ENCODE measurements at regions not wholly inside any gene's neighbourhood (a gene's known extent, or its start where the extent isn't known, plus 50 kb on each side); places are given as distances from the start of the nearest gene placed in this dataset.

DNA sequence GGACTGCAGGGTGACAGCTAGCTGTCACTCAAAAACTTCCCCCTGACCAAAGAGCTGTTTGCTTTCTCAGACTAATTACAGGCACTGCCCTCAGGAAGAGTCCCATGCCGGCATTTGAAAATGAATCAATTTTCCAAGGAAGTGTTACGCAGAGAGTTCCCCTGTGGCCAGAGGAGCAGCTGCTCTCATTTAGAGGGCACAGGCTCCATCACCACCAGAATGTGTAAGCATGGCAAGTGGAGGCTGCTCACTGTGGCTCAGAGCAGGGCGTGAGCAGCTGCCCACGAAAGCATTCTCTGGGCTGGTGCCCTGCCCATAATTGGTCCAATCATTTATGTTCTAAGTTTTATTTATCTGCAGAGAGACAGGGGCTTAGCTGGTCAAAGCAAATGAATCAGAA lies 202.2 kb downstream of the RAMP3 start:
- DNase-seq: no peak

DNA sequence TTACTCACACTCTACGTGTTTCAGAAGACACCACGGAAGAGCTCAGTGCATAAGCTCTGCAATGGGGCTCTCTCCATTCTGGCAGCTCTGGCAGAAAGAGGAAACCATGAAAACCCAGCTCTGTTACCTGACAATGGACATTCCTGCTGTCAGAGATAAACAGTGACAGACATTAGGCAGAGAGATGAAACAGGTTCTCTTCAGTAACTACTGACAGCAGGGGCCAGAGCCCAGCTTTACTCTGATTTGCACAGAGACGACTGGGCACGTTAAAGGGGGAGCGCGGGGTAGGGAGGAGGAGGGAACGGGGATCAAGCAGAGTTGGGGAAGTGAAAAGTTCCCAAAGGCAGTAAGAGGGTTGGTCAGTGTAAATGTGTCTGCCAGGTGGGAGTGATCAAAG lies 206.1 kb downstream of the RAMP3 start:
- DNase-seq: no peak

DNA sequence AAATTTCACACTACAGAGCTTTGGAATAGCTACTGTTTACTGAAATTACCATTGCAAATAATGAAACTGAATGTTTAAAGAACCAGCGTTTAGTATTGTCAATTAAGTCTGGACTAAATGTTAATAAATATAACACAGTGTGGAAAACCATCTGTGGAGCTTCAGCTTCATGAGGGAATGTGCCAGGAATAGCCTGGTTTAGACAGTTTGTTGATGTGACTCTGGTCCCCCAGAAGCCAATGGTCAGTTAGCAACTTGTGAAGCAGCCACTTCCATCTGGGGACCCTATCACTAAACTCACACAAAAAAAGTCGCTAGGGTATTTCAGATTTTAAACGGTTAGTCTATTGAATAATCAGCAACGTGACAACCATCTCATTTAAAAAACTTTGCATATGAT lies 207.8 kb downstream of the RAMP3 start:
- no peak for DNase-seq

DNA sequence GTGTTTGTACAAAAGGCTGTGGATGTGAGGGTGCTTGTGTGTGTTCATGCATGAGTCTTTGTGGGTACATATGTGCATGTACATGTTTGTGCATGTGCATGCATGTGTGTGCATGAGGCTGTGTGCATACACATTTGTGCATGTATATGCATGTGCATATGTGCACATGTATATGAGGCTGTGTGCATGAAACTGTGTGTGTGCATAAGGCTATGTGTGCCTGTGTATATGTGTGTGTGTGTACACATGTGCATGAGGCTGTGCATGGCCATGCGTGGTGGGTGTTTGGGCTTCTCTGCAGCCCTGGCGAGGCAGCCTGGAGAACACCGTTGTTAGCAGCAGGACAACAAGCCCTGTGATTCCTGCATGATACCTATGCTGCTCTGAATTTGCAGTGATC lies 207.7 kb upstream of the ADCY1 start:
- DNase-seq: no peak

DNA sequence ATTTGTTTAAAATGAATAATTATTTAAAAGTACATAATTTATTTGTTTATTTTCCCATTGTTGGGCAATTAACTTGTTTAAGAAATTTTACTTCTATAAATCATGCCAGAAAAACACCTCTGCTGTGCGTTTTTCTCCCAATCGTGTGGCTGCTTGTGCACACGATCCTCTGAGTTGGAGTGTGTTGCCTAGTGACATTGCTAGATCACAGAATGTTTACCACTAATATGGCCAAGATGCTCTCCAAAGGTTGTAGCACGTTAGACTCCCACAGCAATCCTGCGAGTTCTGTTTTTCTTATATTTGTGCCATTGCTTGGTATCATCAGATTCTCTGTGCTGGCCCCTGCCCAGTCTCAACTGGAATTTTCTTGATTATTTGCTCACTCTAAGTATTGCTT lies 207.1 kb upstream of the ADCY1 start:
- no peak for DNase-seq

DNA sequence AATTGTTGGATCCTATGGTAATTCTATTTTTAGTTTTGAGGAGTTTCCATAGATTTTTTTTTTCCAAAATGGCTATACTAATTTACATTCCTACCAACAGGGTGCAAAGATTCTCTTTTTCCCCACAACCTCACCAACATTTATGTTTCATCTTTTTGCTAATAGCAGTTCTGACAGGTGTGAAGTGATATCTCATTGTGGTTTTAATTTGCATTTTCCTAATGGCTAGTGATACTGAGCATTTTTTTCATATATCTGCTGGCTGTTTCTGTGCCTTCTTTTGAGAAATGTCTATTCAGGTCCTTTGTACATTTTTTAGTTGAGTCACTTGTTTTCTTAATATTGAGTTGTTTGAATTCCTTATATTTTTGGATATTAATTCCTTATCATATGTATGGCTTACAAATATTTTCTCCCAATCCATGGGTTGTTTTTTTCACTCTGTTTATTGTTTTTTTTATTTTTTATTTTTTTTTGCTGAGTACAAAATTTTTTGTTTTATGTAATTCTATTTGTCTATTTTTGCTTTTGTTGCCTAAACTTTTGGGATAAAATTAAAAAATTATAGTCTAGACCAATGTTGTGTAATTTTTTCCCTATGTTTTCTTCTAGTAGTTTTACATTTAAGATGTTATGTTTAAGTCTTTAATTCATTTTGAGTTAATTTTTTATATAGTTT lies 205.9 kb upstream of the ADCY1 start:
- DNase-seq: no peak

DNA sequence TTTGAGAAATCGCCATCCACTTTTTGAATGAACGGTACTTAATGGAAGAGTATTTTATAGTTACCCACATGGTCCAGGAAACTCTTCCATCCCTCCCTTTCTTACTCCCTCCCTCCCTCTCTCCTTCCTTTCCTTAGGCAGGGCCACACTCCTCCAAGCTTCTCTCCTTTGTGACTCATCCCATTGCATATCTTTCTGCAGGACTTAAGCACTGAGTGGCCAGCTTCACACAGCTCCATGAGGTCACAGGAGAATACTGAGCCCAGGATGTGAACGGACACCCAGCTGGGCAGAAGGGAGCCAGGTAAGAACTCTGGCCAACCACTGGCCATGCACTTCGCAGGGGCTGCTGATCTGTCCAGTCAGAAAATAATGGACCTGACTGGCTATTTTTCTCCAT lies 189.7 kb upstream of the ADCY1 start:
- no peak for DNase-seq

DNA sequence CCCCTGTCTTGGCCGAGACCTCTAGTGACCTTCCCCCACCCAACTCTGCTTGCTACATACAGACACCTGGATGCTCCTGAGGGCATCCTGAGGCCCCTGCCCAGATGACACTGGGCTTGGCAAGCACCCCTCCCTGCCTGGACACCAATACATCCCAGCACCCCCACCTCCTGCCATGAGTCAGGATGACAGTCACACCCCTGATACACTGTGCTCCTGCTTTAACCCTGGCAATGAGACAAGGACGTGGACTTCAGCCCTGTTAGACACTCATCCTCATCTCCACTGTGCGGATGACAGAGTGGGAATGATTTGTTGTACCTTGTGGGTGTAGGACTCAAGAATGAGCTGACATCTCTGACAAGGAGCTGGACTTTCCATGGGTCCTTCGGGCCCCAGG lies 186.3 kb upstream of the ADCY1 start:
- DNase-seq: no peak

DNA sequence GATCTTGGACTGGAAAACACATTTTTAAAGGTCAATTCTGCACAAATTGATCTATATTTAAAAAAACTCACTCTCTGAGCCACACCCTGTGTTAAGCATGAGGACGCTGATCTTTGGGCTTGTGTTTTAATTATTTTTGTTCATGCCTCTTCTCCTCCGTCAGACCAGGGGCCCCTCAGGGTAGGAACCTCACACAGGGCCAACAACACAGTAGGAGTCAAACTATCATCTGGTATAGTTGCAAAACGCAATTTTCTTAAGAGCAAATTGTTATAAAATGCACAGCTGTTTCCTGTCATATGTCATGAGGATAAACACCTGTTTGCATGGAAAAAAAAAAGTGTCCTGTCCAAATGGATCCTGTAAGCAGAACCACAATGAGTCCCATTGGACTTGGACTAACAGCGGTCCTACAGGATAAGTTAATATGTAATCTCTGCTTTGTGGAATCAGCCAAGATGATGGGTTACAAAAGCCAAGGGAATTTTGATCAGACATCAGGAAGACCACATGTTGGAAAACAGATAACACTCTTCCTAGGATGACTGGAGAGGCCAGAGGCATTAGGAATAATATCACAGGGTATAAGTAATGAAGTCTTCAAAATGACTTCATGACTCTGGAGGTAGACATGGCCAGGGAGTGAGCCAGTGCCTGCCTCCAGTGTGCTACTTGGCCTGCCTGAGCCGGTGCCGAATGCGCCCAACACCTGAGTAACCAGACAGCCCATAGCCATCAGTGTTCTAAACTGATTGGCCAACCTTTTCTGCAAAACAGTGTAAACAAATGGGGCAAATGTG lies 184.9 kb upstream of the ADCY1 start:
- DNase-seq: no peak

DNA sequence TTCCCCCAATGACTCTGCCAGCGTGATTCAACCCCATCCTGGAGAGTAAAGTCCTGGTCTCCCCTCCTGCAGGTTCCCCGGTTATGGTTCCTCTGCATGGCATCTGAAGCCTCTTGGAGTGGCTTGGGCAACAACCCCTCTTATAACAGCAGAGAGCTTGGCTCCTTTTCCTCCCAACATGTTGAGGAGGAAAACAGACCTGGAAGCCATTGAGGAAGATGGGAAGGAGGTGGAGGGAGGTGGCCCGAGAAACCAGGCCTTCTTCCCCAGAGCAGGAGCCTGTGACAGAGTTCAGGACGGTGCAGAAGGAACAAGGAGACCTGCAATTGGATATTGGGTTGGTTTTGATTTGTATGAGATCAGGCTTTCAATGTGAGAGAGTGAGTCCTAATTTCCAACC lies 184.0 kb upstream of the ADCY1 start:
- DNase-seq: no peak

DNA sequence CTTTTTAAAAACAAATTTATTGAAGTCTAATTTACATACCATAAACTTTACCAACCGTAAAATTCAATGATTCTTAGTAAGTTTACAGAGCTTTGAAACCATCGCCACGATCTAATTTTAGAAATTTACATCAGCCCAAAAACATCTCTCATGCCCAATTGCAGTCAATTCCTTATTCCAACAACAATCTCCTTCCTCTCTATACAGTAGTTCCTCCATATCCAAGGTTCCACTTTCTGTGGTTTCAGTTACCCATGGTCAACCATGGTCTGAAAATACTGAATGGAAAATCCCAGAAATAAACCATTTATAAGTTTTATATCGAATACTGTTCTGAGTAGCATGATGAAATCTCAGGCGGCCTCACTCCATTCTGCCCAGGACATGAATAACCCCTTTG lies 183.4 kb upstream of the ADCY1 start:
- no peak for DNase-seq

DNA sequence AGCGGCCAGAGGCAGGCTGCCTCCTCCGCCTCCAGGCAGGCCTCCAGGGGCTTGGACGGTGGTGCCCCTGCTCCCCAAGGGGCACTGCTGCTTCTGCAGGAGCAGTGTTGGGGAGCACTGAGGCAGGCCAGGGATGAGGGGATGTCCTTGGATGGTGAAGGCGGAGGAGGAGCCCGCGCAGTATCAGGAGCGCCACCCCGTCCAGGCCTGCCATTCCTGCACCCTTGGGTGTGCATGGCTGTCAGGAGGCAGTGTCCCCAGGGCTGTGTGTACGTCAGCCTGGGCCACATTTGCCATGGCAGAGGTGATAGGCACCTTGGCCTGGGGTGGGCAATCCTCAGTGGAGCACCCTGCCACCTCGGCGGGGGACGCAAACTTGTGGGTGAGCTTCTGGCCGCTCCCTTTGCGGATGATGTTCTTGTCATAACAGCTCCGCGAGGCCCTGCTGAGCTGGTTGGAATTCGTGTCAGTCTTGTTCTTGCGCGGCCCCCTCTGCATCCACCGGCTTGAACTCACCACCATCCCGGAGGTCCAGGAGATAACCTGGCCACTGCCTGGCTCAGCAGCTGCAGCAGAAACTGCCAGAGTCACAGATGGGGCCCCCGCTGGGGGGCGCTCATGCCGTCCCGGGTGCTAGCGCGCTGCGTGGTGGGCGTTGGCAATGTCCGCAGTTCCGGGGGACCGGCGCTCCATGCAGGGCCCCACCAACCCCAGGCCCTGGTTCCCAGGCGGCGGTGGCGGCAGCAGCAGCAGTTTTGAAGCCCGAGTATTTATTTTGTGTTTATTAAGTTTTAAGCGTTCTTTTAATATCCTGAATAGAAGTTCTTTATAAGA lies 182.3 kb upstream of the ADCY1 start:
- no peak for DNase-seq

DNA sequence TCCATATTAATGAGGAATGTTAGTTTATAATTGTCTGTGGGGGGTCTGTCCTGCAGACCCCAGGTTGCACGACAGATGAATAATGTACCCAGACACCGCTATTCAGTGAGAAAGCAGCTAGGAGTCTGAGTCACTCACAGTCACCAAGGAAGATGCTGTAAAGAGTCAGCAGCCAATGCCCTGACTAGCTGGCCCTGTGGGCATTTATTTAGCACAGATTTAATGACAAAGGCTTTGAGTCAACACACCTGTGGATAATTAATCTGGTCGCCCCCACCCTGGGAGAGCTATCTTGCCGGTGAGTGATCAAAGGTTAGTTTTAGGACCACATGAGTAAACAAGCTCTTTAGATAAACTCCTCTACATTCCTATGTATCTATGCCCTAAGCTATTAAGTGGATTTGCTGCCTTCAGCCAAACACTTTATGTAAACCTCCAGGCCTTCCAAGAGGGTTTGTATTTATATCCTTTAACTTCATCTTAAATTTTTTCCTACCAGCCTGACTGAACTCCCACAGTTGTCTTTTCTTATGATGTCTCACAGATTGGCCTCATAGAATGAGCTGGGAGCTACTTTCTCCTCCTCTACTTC lies 180.0 kb upstream of the ADCY1 start:
- no peak for DNase-seq

DNA sequence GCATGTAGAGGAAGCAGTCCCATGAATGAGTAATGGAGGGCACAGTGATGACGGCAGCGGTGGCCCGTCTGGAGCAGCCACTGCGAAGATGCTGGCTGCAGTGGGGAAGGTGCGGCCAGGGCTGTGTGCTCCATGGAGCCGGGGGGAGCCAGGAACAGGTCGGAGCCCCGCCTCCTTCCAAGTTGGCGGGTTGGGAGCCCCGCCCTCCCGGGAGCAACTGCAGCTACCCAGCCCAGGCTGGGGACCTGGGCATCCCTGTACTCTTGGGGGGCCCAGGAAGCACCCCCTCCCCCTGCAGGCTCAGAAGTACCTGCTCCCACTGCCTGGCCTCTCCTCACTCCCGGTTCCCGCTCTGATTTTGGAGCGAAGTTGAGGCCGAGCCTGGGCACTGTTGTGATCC lies 175.1 kb upstream of the ADCY1 start:
- DNase-seq: no peak

DNA sequence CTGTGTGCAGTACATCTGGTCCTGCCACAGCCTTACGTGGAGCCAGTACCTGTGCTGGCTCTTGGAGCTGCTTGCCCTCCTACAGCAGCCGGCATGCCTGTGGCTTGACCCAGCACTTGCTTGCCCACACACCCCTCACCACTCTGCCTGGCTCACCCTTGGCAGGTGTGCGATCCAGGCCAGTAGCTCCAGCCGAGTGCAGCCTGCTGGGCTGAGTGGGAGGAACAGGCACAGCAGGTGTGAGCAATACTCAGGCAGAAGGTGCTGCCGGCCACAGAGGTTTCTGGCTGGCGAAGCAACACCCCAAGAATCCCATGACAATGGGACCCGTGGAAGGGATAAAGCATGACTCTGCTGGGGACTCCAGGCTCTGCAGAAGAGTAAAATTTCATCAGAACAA lies 173.5 kb upstream of the ADCY1 start:
- no peak for DNase-seq

DNA sequence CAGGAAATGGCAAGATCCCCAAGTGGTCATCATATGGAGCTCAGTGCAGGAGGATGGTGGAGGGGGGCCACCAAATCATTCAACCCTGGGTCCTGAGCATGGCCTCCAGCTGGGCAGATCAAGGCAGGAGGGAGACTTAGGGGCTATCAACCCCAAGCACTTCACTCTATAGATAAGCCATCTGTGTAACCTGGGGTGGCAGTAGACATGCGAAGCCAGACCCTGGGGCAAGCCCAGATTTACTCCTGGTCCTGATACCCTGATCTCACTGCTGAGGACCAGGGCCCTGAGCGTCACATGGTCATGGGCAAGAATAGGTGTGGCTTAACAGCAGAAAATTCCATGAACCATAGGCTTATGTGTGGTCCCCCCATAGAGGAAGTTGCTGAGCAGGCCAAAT lies 173.0 kb upstream of the ADCY1 start:
- DNase-seq: no peak

DNA sequence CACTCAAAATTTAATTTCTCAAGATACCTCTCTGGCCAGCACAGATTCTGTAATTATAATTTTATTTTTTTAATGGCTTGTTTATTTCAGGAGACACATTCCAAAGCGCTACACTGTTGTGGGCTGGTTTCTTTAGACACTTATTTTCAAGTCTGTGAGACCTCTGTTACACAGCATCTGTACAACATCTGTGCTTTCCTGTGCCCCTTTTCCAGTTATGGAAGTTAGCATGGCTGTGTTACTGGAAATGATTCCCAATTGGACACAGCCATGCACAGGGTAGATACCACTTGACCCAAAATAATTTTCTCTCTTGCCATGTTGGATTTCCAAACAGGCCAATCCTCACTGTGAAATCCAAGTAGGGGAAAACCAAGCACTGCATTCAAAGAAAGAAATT lies 172.3 kb upstream of the ADCY1 start:
- no peak for DNase-seq

DNA sequence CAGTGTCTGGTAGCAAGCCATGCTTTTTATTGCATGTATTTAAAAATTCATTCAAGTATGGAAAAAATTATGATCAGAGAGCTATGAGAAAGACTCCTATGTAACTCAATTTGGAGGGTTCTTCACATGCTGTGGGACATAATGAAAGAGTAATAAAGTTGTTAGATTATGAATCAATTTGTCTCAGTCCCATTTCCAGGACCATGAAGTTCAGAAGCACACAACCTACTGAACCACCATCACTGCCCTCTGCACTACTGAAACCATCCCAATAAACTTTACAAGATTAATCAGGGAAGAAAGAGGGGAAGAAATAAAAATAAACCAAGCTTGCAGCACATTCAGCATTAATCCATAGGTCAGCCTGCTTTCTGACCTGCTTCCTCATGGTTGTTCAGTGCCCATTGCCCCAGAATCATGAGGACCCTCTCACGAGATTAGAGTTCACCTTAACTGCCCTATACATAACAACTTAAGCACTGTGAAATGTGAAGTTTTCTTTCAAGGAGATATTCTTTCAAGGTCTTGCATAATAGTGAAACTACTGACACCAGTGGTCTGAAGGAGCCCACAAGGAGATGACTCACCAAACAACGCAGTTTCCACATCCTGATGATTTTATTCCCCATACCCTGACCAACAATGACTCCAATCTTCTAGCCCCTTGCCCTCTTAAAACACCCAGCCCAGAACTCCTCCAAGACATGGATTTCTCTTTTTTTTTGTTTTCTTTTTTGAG lies 171.5 kb upstream of the ADCY1 start:
- no peak for DNase-seq

DNA sequence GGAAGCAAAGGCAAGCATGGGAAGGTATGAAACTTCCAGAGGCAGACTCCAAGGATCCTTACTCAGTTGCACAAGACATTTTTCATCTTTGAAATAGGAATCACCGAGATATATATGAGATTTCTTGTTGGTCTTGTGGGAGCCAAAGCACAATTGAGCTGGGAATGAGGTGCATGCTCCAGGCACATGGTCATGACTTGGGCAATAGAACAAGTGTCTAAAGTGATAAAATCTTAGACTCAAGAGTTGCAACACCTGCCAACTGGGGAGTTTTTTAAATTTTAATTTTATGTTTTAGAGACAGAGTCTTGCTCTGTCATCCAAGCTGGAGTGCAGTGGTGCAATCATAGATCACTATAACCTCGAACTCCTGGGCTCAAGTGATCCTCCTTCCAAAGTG lies 169.5 kb upstream of the ADCY1 start:
- DNase-seq: no peak

DNA sequence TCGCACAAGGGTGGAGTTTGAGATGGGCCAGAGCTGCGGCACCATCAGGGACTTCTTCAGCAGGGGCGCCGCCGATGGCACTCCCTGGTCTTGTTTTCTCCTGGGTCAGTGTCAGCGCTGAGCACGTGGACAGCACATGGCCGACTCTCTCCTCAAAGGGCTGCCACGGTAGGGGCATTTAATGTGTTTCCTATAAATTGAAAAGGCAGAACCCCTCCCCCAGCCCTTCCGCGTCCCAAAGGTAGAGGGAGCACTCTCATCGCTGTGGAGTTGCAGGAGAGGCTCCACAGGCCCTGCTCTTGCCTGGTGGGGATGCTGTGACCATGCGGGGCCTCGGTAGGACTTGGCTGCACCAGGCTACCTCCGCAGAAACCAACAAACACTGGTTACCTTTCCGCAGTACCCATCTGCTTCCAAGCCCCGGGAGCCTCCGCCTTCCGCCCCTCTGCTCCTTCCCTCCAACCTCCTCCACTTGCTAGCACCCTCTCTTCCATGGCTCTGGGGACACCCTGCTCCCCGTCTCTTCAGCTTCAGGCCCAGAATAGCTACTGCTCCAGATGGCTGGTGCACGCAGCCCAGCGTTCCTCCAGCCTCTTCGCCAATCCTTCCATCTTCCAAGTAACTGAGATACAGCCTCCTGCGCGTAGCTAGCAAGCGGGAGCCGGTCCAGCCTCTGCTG lies 166.3 kb upstream of the ADCY1 start:
- no peak for DNase-seq

DNA sequence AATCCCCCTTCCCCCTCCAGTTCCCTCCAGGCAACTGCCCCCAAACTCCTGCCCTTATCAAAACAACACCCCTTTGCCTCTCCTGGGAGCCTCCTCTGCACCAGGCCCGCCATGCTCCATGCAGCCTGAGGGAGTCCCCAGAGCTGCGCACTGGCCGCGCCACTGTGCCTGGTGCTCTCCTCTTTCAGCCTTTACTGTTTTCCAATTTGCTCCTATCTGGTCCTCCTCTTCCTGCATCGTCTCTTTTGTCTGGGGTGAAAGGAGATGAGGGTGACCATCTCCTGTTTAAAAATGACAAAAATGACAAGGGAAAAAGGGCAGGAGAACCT lies 165.8 kb upstream of the ADCY1 start:
- DNase-seq: no peak

DNA sequence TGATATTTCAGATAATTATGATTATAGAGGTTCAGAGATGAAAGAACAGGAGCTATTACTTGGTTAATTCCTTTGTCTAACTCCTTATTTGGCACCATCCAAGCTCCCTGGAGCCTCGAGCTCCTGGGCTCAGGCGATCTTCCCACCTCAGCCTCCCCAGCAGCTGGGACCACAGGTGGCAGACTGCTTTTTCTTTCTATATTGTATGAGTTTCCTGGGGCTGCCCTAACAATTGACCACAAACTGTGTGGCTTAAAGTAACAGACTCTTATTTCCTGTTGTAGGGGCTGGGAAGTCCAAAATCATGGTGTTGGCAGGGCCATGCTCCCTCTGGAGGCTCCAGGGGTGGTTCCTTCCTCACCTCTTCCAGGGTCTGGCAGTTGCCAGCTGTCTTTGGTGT lies 163.3 kb upstream of the ADCY1 start:
- DNase-seq: no peak

All from CD4-positive, alpha-beta T cell treated with Interleukin-6 for 4 hours (primary cell).